DND-41 (cell line): ENCODE measurements at regions not wholly inside any gene's neighbourhood (a gene's known extent, or its start where the extent isn't known, plus 50 kb on each side); places are given as distances from the start of the nearest gene placed in this dataset.

Source experiments
- EZH2 ChIP-seq: IDR thresholded peaks from 3 replicates; pipeline ENCODE4 v1.6.1; 2012; ENCODE audit warnings: borderline replicate concordance, low read depth, mild to moderate bottlenecking, moderate library complexity, low read length, inconsistent platforms; ENCODE audit not compliant: severe bottlenecking
- TF ChIP-seq, protein P1 (sequence below): IDR thresholded peaks from 2 replicates; pipeline ENCODE4 v1.5.1; 2012; ENCODE audit warnings: borderline replicate concordance, low read length, moderate library complexity, mild to moderate bottlenecking; ENCODE audit not compliant: poor library complexity, severe bottlenecking; ENCODE audit errors: extremely low read depth

DNA sequence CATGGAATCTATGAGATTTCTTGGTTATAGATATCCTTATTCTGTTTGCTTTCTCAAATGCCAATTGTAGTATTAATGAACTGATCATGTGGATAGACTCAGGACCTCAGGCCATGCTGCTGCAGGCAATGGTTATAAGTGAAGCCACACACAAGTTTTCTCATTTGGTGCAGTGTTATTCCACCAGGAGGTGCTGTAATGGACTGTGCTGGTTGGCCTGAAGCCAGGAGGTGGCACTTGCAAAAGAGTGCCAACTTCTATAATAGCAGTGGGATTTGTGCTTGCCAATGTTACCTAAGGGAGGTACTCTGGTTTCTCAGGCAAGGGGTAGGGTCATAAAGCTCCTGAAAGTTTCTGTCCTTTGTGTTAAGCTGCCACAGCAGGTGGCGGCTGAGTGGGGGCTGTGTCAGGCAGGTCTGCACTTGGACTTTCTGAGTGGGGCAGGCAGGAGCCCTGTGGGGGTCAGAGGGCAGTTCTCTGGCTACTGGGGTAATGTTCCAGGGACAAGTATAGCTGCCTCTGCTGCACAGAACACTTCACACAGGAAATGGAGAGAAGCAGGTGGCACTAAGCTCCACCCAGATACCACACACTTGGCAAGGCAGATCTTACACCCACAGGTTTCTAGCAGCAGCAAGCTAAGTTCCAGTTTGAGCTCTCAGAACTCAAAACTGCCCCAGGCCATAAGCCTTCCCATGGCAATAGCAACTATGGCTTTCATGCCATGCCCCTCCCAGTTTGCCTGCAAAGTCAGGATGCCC lies 352.6 kb upstream of the CWC22 start:
- TF ChIP-seq, protein P1, sequence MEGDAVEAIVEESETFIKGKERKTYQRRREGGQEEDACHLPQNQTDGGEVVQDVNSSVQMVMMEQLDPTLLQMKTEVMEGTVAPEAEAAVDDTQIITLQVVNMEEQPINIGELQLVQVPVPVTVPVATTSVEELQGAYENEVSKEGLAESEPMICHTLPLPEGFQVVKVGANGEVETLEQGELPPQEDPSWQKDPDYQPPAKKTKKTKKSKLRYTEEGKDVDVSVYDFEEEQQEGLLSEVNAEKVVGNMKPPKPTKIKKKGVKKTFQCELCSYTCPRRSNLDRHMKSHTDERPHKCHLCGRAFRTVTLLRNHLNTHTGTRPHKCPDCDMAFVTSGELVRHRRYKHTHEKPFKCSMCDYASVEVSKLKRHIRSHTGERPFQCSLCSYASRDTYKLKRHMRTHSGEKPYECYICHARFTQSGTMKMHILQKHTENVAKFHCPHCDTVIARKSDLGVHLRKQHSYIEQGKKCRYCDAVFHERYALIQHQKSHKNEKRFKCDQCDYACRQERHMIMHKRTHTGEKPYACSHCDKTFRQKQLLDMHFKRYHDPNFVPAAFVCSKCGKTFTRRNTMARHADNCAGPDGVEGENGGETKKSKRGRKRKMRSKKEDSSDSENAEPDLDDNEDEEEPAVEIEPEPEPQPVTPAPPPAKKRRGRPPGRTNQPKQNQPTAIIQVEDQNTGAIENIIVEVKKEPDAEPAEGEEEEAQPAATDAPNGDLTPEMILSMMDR: peak; percentile 39
- no peak for TF ChIP-seq EZH2
